Type B pancreatic cell (in vitro differentiated cells): ENCODE measurements at regions not wholly inside any gene's neighbourhood (a gene's known extent, or its start where the extent isn't known, plus 50 kb on each side); places are given as distances from the start of the nearest gene placed in this dataset.
A peak's percentile ranks its signal among the peaks of the same experiment; 100 is the strongest.

Source experiments
- DNase-seq: peaks from one replicate; pipeline ENCODE4 v3.0.0; 2021; ENCODE audit warnings: mixed read lengths; ENCODE audit not compliant: unreplicated experiment; ENCODE audit errors: extremely low spot score
- H3K27ac Mint-ChIP-seq: 2 replicates; pipeline ENCODE4 v1.8.0; 2021; ENCODE audit warnings: mild to moderate bottlenecking, mixed read lengths
- H3K27me3 Mint-ChIP-seq: 2 replicates; pipeline ENCODE4 v1.8.0; 2021; ENCODE audit warnings: mixed read lengths
- H3K36me3 Mint-ChIP-seq: 2 replicates; pipeline ENCODE4 v1.8.0; 2021; ENCODE audit warnings: mixed read lengths
- H3K4me1 Mint-ChIP-seq: one replicate; pipeline ENCODE4 v1.8.0; 2021; ENCODE audit warnings: mixed read lengths; ENCODE audit not compliant: unreplicated experiment
- H3K4me3 Mint-ChIP-seq: 2 replicates; pipeline ENCODE4 v1.8.0; 2021; ENCODE audit warnings: mild to moderate bottlenecking, mixed read lengths
- H3K9me3 Mint-ChIP-seq: 2 replicates; pipeline ENCODE4 v1.8.0; 2021; ENCODE audit warnings: mixed read lengths
- TF ChIP-seq, protein P1 (sequence below): fragments of 200-600 bp; sonication (generic); conservative IDR thresholded peaks from 2 replicates; pipeline ENCODE4 v1.5.0; 2021; ENCODE audit warnings: antibody characterized with exemption, mild to moderate bottlenecking

DNA sequence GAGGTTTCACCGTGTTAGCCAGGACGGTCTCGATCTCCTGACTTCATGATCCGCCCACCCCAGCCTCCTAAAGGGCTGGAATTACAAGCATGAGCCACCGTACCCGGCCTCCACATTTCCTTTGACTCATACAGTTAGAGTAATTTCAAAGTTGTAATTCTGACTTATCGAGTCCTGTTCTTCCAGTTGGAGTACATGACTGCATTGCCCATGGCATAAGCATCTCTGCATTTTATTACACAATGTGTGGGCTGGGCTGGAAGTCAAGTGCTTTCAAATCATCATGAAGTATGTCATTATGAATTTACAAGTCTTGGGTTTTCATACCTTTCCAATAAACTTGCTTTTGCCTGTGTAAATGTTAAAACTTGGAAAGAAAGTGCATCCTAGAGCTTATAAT is 1295.7 kb upstream of the FLRT2 start:
- H3K4me3 Mint-ChIP-seq, result peak overlapping the region; percentile 39
- TF ChIP-seq, protein P1, sequence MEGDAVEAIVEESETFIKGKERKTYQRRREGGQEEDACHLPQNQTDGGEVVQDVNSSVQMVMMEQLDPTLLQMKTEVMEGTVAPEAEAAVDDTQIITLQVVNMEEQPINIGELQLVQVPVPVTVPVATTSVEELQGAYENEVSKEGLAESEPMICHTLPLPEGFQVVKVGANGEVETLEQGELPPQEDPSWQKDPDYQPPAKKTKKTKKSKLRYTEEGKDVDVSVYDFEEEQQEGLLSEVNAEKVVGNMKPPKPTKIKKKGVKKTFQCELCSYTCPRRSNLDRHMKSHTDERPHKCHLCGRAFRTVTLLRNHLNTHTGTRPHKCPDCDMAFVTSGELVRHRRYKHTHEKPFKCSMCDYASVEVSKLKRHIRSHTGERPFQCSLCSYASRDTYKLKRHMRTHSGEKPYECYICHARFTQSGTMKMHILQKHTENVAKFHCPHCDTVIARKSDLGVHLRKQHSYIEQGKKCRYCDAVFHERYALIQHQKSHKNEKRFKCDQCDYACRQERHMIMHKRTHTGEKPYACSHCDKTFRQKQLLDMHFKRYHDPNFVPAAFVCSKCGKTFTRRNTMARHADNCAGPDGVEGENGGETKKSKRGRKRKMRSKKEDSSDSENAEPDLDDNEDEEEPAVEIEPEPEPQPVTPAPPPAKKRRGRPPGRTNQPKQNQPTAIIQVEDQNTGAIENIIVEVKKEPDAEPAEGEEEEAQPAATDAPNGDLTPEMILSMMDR, result no peak
- H3K27me3 Mint-ChIP-seq, result no peaks in the 10 kb centered on the region
- no peaks in the 10 kb centered on the region for H3K36me3 Mint-ChIP-seq
- peak overlapping the region; percentile 84 for H3K27ac Mint-ChIP-seq
- no peak for DNase-seq
- peaks cover 20% of the 10 kb centered on the region for H3K4me1 Mint-ChIP-seq
- peaks cover 8% of the 10 kb centered on the region for H3K9me3 Mint-ChIP-seq

DNA sequence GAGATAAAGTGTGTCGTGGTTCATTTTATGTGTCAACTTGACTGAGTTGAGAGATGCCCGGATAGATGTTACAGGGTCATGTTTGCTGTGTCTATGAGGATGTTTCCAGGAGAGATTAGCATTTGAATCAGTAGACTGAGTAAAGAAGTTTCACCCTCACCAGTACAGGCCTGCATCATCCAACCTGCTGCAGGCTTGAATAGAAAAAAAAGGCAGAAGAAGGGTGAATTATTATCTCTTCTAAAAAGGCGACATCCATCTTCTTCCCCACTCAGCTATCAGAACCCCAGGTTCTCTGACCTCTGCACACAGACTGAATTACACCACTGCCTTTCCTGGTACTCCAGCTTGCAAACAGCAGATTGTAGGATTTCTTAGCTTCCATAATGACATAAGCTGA is 1293.7 kb upstream of the FLRT2 start:
- TF ChIP-seq, protein P1, result no peak
- H3K27ac Mint-ChIP-seq, result no peak overlapping the region

DNA sequence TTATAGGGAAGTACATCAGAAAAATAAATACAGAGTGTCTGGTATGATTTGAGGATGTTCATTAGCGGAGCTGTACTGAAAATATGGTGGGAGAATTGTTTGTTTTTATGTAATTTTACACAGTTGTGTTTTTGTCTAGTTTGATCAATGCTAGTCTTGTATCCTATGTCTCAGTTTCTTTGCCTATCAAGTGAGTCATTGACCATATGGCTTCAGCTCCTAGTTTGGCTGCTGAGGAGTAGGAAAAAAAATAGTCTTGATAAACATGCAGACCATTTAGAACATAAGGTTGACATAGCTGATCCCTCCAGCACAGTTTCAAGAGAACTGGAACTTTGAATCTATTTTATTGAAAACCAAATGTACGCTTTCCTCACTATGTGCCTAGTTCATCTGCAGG is 1292.1 kb upstream of the FLRT2 start:
- no peak for DNase-seq
- TF ChIP-seq, protein P1, result no peak
- peaks cover 7% of the 10 kb centered on the region for H3K4me1 Mint-ChIP-seq
- H3K27ac Mint-ChIP-seq, result no peak overlapping the region
- peaks cover 2% of the 10 kb centered on the region for H3K36me3 Mint-ChIP-seq
- no peaks in the 10 kb centered on the region for H3K27me3 Mint-ChIP-seq
- peaks cover 12% of the 10 kb centered on the region for H3K9me3 Mint-ChIP-seq
- H3K4me3 Mint-ChIP-seq, result no peak overlapping the region

More for the DNA sequence above, 1293.7 kb upstream of the FLRT2 start:
- H3K9me3 Mint-ChIP-seq, result peaks cover 8% of the 10 kb centered on the region
- H3K4me3 Mint-ChIP-seq, result no peak overlapping the region
- H3K4me1 Mint-ChIP-seq, result peaks cover 12% of the 10 kb centered on the region
- DNase-seq, result no peak
- H3K27me3 Mint-ChIP-seq, result no peaks in the 10 kb centered on the region
- H3K36me3 Mint-ChIP-seq, result no peaks in the 10 kb centered on the region

DNA sequence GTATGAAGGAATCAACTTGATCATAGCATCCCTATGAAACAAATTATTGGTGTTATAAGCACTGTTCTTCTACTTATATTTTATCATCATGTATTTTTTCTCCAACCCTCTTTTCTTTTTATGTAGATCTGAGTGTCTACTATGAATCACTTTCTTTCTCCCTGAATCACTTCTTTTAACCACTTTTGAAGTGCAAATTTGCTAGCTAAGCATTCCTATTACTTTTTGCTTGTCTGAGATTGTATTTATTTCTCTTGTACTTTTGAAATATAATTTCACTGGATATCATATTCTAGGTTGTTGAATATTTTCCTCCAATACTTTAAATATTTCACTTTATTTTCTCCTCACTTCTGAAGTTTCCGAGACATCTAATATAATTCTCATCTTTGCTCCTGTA is 1282.3 kb upstream of the FLRT2 start:
- peaks cover 5% of the 10 kb centered on the region for H3K9me3 Mint-ChIP-seq
- H3K36me3 Mint-ChIP-seq, result peaks cover 3% of the 10 kb centered on the region
- TF ChIP-seq, protein P1, result no peak
- peaks cover 17% of the 10 kb centered on the region for H3K4me1 Mint-ChIP-seq
- H3K4me3 Mint-ChIP-seq, result no peak overlapping the region
- no peak overlapping the region for H3K27ac Mint-ChIP-seq
- DNase-seq, result no peak
- H3K27me3 Mint-ChIP-seq, result no peaks in the 10 kb centered on the region

DNA sequence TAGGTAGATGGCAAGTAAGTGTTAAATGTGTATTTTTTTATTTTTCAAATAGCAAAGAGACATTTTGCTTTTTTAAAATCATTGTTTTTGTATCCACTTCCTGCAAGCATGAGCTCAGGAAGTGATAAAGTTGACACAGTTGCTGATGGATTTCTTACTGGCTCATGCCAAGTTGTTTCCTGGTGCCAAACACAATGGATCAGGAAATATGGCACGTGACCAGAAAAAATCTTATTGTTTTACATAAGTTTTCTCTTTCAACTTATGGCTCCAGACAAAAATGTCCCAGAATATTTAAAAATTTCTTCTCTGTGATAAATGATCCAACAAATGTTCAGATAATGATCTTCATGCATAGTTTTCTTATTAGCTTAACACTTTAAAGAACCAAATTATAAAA is 1279.1 kb upstream of the FLRT2 start:
- peaks cover 35% of the 10 kb centered on the region for H3K4me1 Mint-ChIP-seq
- no peak overlapping the region for H3K4me3 Mint-ChIP-seq
- TF ChIP-seq, protein P1, result no peak
- H3K27me3 Mint-ChIP-seq, result no peaks in the 10 kb centered on the region
- peaks cover 7% of the 10 kb centered on the region for H3K9me3 Mint-ChIP-seq
- H3K36me3 Mint-ChIP-seq, result no peaks in the 10 kb centered on the region
- no peak for DNase-seq
- no peak overlapping the region for H3K27ac Mint-ChIP-seq
